Panc1 (cell line): ENCODE measurements at regions not wholly inside any gene's neighbourhood (a gene's known extent, or its start where the extent isn't known, plus 50 kb on each side); places are given as distances from the start of the nearest gene placed in this dataset.

ENCODE experiments used
- CTCF ChIP-seq: fragments of 450-650 bp; IDR thresholded peaks from 2 replicates; pipeline ENCODE4 v1.5.1; 2017; ENCODE audit warnings: mild to moderate bottlenecking
- POLR2AphosphoS5 ChIP-seq: IDR thresholded peaks from 2 replicates; pipeline ENCODE4 v1.6.1; 2012; ENCODE audit warnings: mild to moderate bottlenecking, low read depth, low read length, moderate library complexity
- SIN3A ChIP-seq: IDR thresholded peaks from 2 replicates; pipeline ENCODE4 v1.6.1; 2012; ENCODE audit warnings: low read depth, mild to moderate bottlenecking, low read length, moderate library complexity, borderline replicate concordance; ENCODE audit not compliant: insufficient read depth
- TCF7L2 ChIP-seq: IDR thresholded peaks from 2 replicates; pipeline ENCODE4 v1.6.1; 2011; ENCODE audit warnings: mild to moderate bottlenecking, low read depth, low read length, inconsistent platforms

DNA sequence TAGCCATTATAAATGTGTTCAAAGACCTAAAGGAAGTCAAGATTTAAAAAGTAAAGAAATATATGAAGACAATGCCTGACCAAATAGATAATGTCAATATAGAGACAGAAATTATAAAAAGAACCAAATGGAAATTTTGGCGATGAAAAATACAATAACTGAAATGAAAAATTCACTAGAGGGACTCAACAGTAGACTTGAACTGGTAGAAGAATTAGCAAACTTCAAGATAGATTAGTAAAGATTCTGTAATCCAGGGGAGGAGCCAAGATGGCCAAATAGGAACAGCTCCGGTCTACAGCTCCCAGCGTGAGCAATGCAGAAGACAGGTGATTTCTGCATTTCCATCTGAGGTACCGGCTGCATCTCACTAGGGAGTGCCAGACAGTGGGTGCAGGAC is 433.2 kb downstream of the HINT1 start:
- TF ChIP-seq POLR2AphosphoS5 (no peak), CTCF (no peak), SIN3A (no peak), TCF7L2 (no peak)
